ENCODE measurements at regions not wholly inside any gene's neighbourhood (a gene's known extent, or its start where the extent isn't known, plus 50 kb on each side); places are given as distances from the start of the nearest gene placed in this dataset.

- DNase-seq (ENCODE audit: low read depth): no peak
- TF ChIP-seq CTCF (IDR thresholded peaks at IDR 0.05; ENCODE audit: insufficient read depth, low read depth, low read length): no peak
These were observed 137.9 kb downstream of the SLC7A11 start for GRCh38 chr4:138104284-138104680.

GRCh38 chr4:138103597-138104283, 138.4 kb downstream of the SLC7A11 start:
- no peak for DNase-seq (ENCODE audit: low read depth)
- no peak overlapping the region for H3K4me3 ChIP-seq (ENCODE audit: low read depth, low read length)
- no peak for TF ChIP-seq CTCF (IDR thresholded peaks at IDR 0.05; ENCODE audit: insufficient read depth, low read depth, low read length)

More at GRCh38 chr4:138104284-138104680, 137.9 kb downstream of the SLC7A11 start:
- H3K4me3 ChIP-seq (ENCODE audit: low read depth, low read length): no peak overlapping the region

GRCh38 chr4:138099385-138099784, 142.8 kb downstream of the SLC7A11 start:
- no peak for DNase-seq (ENCODE audit: low read depth)
- no peak overlapping the region for H3K4me3 ChIP-seq (ENCODE audit: low read depth, low read length)
- TF ChIP-seq CTCF (IDR thresholded peaks at IDR 0.05; ENCODE audit: insufficient read depth, low read depth, low read length): no peak

- no peak for TF ChIP-seq CTCF (IDR thresholded peaks at IDR 0.05; ENCODE audit: insufficient read depth, low read depth, low read length)
These were observed 144.1 kb downstream of the SLC7A11 start for GRCh38 chr4:138097912-138098600.

GRCh38 chr4:138096384-138097062, 145.6 kb downstream of the SLC7A11 start:
- TF ChIP-seq CTCF (IDR thresholded peaks at IDR 0.05; ENCODE audit: insufficient read depth, low read depth, low read length): no peak
- no peak for DNase-seq (ENCODE audit: low read depth)
- H3K4me3 ChIP-seq (ENCODE audit: low read depth, low read length): no peak overlapping the region

More at GRCh38 chr4:138097912-138098600, 144.1 kb downstream of the SLC7A11 start:
- no peak overlapping the region for H3K4me3 ChIP-seq (ENCODE audit: low read depth, low read length)
- DNase-seq (ENCODE audit: low read depth): no peak

- DNase-seq (ENCODE audit: low read depth): no peak
- H3K4me3 ChIP-seq (ENCODE audit: low read depth, low read length): no peak overlapping the region
- TF ChIP-seq CTCF (IDR thresholded peaks at IDR 0.05; ENCODE audit: insufficient read depth, low read depth, low read length): no peak
These were observed 146.8 kb downstream of the SLC7A11 start for GRCh38 chr4:138095378-138095777.

Measured in fibroblast of villous mesenchyme (primary cell).